H9 (cell line): ENCODE measurements at regions not wholly inside any gene's neighbourhood (a gene's known extent, or its start where the extent isn't known, plus 50 kb on each side); places are given as distances from the start of the nearest gene placed in this dataset.

ENCODE experiments used
- DNase-seq: peaks from one replicate; pipeline ENCODE4 v3.0.0-alpha.2; 2017
- H2AFZ ChIP-seq: one replicate; pipeline ENCODE4 v1.6.1; 2013; ENCODE audit warnings: mild to moderate bottlenecking, low read length, control low read depth, moderate library complexity
- H2AK5ac ChIP-seq: 2 replicates; pipeline ENCODE4 v1.6.1; 2013; ENCODE audit warnings: low read length, control low read depth, mixed read lengths; ENCODE audit not compliant: insufficient read length
- H2BK120ac ChIP-seq: one replicate; pipeline ENCODE4 v1.6.1; 2013; ENCODE audit warnings: low read depth, mild to moderate bottlenecking, low read length, control low read depth, inconsistent platforms; ENCODE audit not compliant: poor library complexity, severe bottlenecking
- H2BK12ac ChIP-seq: 2 replicates; pipeline ENCODE4 v1.6.1; 2013; ENCODE audit warnings: low read length, control low read depth, mixed read lengths, low read depth; ENCODE audit not compliant: insufficient read length
- H2BK15ac ChIP-seq: 2 replicates; pipeline ENCODE4 v1.6.1; 2013; ENCODE audit warnings: low read depth, low read length, control low read depth
- H2BK20ac ChIP-seq: one replicate; pipeline ENCODE4 v1.6.1; 2013; ENCODE audit warnings: low read depth, mild to moderate bottlenecking, low read length, control low read depth, inconsistent platforms; ENCODE audit not compliant: poor library complexity, severe bottlenecking
- H2BK5ac ChIP-seq: 2 replicates; pipeline ENCODE4 v1.6.1; 2013; ENCODE audit warnings: low read length, control low read depth, mixed read lengths; ENCODE audit not compliant: insufficient read length
- H3K14ac ChIP-seq: 2 replicates; pipeline ENCODE4 v1.6.1; 2013; ENCODE audit warnings: low read length, control low read depth; ENCODE audit not compliant: insufficient read depth
- H3K18ac ChIP-seq: 2 replicates; pipeline ENCODE4 v1.6.1; 2013; ENCODE audit warnings: low read depth, mild to moderate bottlenecking, mixed read lengths, low read length, control low read depth; ENCODE audit not compliant: insufficient read length
- H3K23ac ChIP-seq: 2 replicates; pipeline ENCODE4 v1.6.1; 2013; ENCODE audit warnings: low read length, control low read depth, mixed read lengths, low read depth; ENCODE audit not compliant: insufficient read length
- H3K23me2 ChIP-seq: 2 replicates; pipeline ENCODE4 v1.6.1; 2013; ENCODE audit warnings: low read depth, mild to moderate bottlenecking, mixed read lengths, low read length, control low read depth; ENCODE audit not compliant: insufficient read length, poor library complexity, severe bottlenecking
- H3K27ac ChIP-seq: 2 replicates; pipeline ENCODE4 v1.5.1; 2013; ENCODE audit warnings: low read length, control low read depth, mixed read lengths, low read depth; ENCODE audit not compliant: insufficient read length
- H3K27me3 ChIP-seq: 2 replicates; pipeline ENCODE4 v1.6.1; 2013; ENCODE audit warnings: low read length, control low read depth, inconsistent platforms; ENCODE audit not compliant: insufficient read depth
- H3K4ac ChIP-seq: 2 replicates; pipeline ENCODE4 v1.6.1; 2013; ENCODE audit warnings: low read depth, mild to moderate bottlenecking, control low read depth, inconsistent platforms, low read length, moderate library complexity
- H3K4me1 ChIP-seq: 2 replicates; pipeline ENCODE4 v1.6.1; 2013; ENCODE audit warnings: low read length, control low read depth, inconsistent platforms; ENCODE audit not compliant: insufficient read depth
- H3K4me2 ChIP-seq: 2 replicates; pipeline ENCODE4 v1.6.1; 2013; ENCODE audit warnings: low read length, control low read depth, mixed read lengths; ENCODE audit not compliant: insufficient read length, insufficient read depth
- H3K56ac ChIP-seq: 2 replicates; pipeline ENCODE4 v1.6.1; 2013; ENCODE audit warnings: low read depth, mild to moderate bottlenecking, mixed read lengths, low read length, control low read depth; ENCODE audit not compliant: insufficient read length
- H3K79me1 ChIP-seq: 2 replicates; pipeline ENCODE4 v1.6.1; 2013; ENCODE audit warnings: low read depth, mild to moderate bottlenecking, moderate library complexity, low read length, control low read depth, inconsistent platforms; ENCODE audit not compliant: insufficient read depth, poor library complexity, severe bottlenecking
- H3K79me2 ChIP-seq: 2 replicates; pipeline ENCODE4 v1.6.1; 2013; ENCODE audit warnings: low read length, control low read depth, inconsistent platforms; ENCODE audit not compliant: insufficient read depth
- H3K9ac ChIP-seq: 2 replicates; pipeline ENCODE4 v1.6.1; 2013; ENCODE audit warnings: low read length, control low read depth, mixed read lengths; ENCODE audit not compliant: insufficient read length; ENCODE audit errors: extremely low read depth
- H3K9me3 ChIP-seq: one replicate; pipeline ENCODE4 v1.6.1; 2013; ENCODE audit warnings: low read depth, low read length, inconsistent platforms; ENCODE audit not compliant: control insufficient read depth
- H3T11ph ChIP-seq: one replicate; pipeline ENCODE4 v1.6.1; 2013; ENCODE audit warnings: mild to moderate bottlenecking, low read length, control low read depth, inconsistent platforms
- H4K20me1 ChIP-seq: one replicate; pipeline ENCODE4 v1.6.1; 2013; ENCODE audit not compliant: control insufficient read depth, insufficient read length, insufficient read depth
- H4K5ac ChIP-seq: 2 replicates; pipeline ENCODE4 v1.6.1; 2013; ENCODE audit warnings: low read depth, mild to moderate bottlenecking, mixed read lengths, low read length, control low read depth; ENCODE audit not compliant: insufficient read length
- H4K8ac ChIP-seq: replicated peaks from 2 replicates; pipeline ENCODE4 v1.6.1; 2013; ENCODE audit warnings: low read length, control low read depth, mixed read lengths, low read depth; ENCODE audit not compliant: insufficient read length
- H4K91ac ChIP-seq: 2 replicates; pipeline ENCODE4 v1.6.1; 2013; ENCODE audit warnings: low read depth, mild to moderate bottlenecking, moderate library complexity, mixed read lengths, low read length, control low read depth; ENCODE audit not compliant: insufficient read length
- H3K27ac Mint-ChIP-seq, 3 experiments: 2 replicates in 2 of 3; 3 replicates in 1 of 3; pipeline ENCODE4 v1.8.0; 2020 to 2021; ENCODE audit warnings: mixed read lengths in 3 of 3, mild to moderate bottlenecking in 1 of 3, moderate library complexity in 1 of 3
- H3K27me3 Mint-ChIP-seq: 2 replicates; pipeline ENCODE4 v1.8.0; 2021; ENCODE audit warnings: low read depth, mild to moderate bottlenecking, moderate library complexity, mixed read lengths
- H3K36me3 Mint-ChIP-seq, 3 experiments: 2 replicates in 2 of 3; 3 replicates in 1 of 3; pipeline ENCODE4 v1.8.0; 2020 to 2021; ENCODE audit warnings: low read depth in 3 of 3, mixed read lengths in 3 of 3; ENCODE audit not compliant: insufficient read depth in 1 of 3
- H3K4me1 Mint-ChIP-seq, 2 experiments: 2 replicates each; pipeline ENCODE4 v1.8.0; 2020; ENCODE audit warnings: mixed read lengths in 2 of 2
- H3K4me3 Mint-ChIP-seq, 2 experiments: 2 replicates in 1 of 2; 3 replicates in 1 of 2; pipeline ENCODE4 v1.8.0; 2020 to 2021; ENCODE audit warnings: mild to moderate bottlenecking in 2 of 2, mixed read lengths in 2 of 2, moderate library complexity in 1 of 2
- H3K9me3 Mint-ChIP-seq, 2 experiments: 2 replicates in 1 of 2; 3 replicates in 1 of 2; pipeline ENCODE4 v1.8.0; 2020; ENCODE audit warnings: mild to moderate bottlenecking in 2 of 2, mixed read lengths in 2 of 2, moderate library complexity in 1 of 2
- WGBS: extraction: QIAGEN DNeasy Blood & Tissue Kit; methylation state at CpG from one replicate; pipeline ENCODE4 v1.1.7; 2013; ENCODE audit warnings: missing lambda C conversion rate, low lambda C conversion rate, mixed read lengths; ENCODE audit not compliant: insufficient read length; ENCODE audit errors: extremely low coverage; 5-methylcytosine and 5-hydroxymethylcytosine counted together
- TF ChIP-seq, protein P1 (sequence below): fragments of 200-600 bp; sonication (generic); conservative IDR thresholded peaks from 3 replicates; pipeline ENCODE4 v1.8.0; 2021; ENCODE audit warnings: antibody characterized with exemption, mild to moderate bottlenecking

DNA sequence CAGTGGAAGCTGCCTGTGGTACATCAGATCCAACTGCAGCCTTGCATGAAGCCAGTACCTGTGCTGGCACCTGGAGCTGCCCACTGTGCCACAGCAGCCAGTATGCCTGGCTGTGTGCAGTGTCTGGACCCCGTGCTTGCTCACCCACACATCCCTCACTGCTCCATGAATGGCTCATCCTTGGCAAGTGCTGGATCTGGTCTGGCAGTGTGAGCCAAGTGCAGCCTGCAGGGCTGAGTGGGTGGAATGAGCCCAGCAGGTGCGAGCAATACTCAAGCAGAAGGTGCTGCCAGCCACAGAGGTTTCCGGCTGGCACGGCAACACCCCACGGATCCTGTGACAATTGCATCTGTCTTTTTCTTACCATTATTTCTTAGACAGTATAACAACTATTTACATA lies 488.2 kb upstream of the ROBO2 start:
- no peaks in the 10 kb centered on the region for H3K27me3 Mint-ChIP-seq
- Histone ChIP-seq H3K14ac (no peak overlapping the region), H4K20me1 (no peaks in the 10 kb centered on the region), H3K18ac (no peak overlapping the region), H3K4ac (no peak overlapping the region; the same call in 1 of the 2 replicates), H3K4me1 (no peaks in the 10 kb centered on the region), H3K27ac (no peak overlapping the region), H4K8ac (no peak overlapping the region), H2BK5ac (no peak overlapping the region), H3K56ac (no peak overlapping the region), H4K91ac (no peak overlapping the region), H2BK120ac (no peak overlapping the region), H3K9me3 (peaks cover 7% of the 10 kb centered on the region), H2AFZ (no peak overlapping the region), H3T11ph (no peak overlapping the region), H3K23me2 (no peaks in the 10 kb centered on the region), H3K9ac (no peak overlapping the region), H2BK20ac (no peak overlapping the region), H3K23ac (no peak overlapping the region), H3K79me2 (no peaks in the 10 kb centered on the region), H2BK12ac (no peak overlapping the region), H3K79me1 (no peaks in the 10 kb centered on the region), H3K4me2 (no peak overlapping the region), H4K5ac (no peak overlapping the region), H3K27me3 (no peaks in the 10 kb centered on the region), H2AK5ac (no peak overlapping the region), H2BK15ac (no peak overlapping the region)
- TF ChIP-seq, protein P1, sequence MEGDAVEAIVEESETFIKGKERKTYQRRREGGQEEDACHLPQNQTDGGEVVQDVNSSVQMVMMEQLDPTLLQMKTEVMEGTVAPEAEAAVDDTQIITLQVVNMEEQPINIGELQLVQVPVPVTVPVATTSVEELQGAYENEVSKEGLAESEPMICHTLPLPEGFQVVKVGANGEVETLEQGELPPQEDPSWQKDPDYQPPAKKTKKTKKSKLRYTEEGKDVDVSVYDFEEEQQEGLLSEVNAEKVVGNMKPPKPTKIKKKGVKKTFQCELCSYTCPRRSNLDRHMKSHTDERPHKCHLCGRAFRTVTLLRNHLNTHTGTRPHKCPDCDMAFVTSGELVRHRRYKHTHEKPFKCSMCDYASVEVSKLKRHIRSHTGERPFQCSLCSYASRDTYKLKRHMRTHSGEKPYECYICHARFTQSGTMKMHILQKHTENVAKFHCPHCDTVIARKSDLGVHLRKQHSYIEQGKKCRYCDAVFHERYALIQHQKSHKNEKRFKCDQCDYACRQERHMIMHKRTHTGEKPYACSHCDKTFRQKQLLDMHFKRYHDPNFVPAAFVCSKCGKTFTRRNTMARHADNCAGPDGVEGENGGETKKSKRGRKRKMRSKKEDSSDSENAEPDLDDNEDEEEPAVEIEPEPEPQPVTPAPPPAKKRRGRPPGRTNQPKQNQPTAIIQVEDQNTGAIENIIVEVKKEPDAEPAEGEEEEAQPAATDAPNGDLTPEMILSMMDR = no peak
- DNase-seq = no peak
- H3K4me1 Mint-ChIP-seq = no peaks in the 10 kb centered on the region
- H3K9me3 Mint-ChIP-seq = peaks cover 0 to 7% of the 10 kb centered on the region in 2 experiments; a peak in 4 of 5 replicates
- peaks cover 0 to 8% (median 7%) of the 10 kb centered on the region in 3 experiments; a peak in 4 of 7 replicates for H3K36me3 Mint-ChIP-seq
- H3K27ac Mint-ChIP-seq = no peak overlapping the region
- no peak overlapping the region for H3K4me3 Mint-ChIP-seq
- WGBS = no CpG with 5 or more reads among the region's 5 CpGs
